Progenitor cell of endocrine pancreas (in vitro differentiated cells): ENCODE measurements at regions not wholly inside any gene's neighbourhood (a gene's known extent, or its start where the extent isn't known, plus 50 kb on each side); places are given as distances from the start of the nearest gene placed in this dataset.
A peak's percentile ranks its signal among the peaks of the same experiment; 100 is the strongest.

Experiments
- DNase-seq: peaks from one replicate; pipeline ENCODE4 v3.0.0; 2021; ENCODE audit warnings: low spot score; ENCODE audit not compliant: unreplicated experiment
- H3K27ac Mint-ChIP-seq: 2 replicates; pipeline ENCODE4 v1.8.0; 2021; ENCODE audit warnings: mild to moderate bottlenecking, moderate library complexity, mixed read lengths
- H3K27me3 Mint-ChIP-seq: 2 replicates; pipeline ENCODE4 v1.8.0; 2021; ENCODE audit warnings: mixed read lengths
- H3K36me3 Mint-ChIP-seq: 2 replicates; pipeline ENCODE4 v1.8.0; 2022; ENCODE audit warnings: mixed read lengths; ENCODE audit not compliant: insufficient read depth
- H3K4me1 Mint-ChIP-seq: 2 replicates; pipeline ENCODE4 v1.8.0; 2021; ENCODE audit warnings: low read depth, mixed read lengths
- H3K4me3 Mint-ChIP-seq: 2 replicates; pipeline ENCODE4 v1.8.0; 2021; ENCODE audit warnings: low read depth, mild to moderate bottlenecking, moderate library complexity, mixed read lengths
- H3K9me3 Mint-ChIP-seq: 2 replicates; pipeline ENCODE4 v1.8.0; 2021; ENCODE audit warnings: low read depth, mixed read lengths
- CTCF ChIP-seq: fragments of 200-600 bp; sonication (generic); IDR thresholded peaks from one replicate; pipeline ENCODE4 v1.5.0; 2021; ENCODE audit warnings: antibody characterized with exemption, mild to moderate bottlenecking; ENCODE audit not compliant: unreplicated experiment

GRCh38 chr1:101377084-101377835 lies 140.4 kb downstream of the S1PR1 start:
- no peak for TF ChIP-seq CTCF
- Mint-ChIP-seq H3K4me1 (peaks cover 3% of the 10 kb centered on the region), H3K27ac (no peak overlapping the region), H3K36me3 (no peaks in the 10 kb centered on the region), H3K27me3 (no peaks in the 10 kb centered on the region), H3K4me3 (no peak overlapping the region), H3K9me3 (peaks cover 5% of the 10 kb centered on the region)
- no peak for DNase-seq

GRCh38 chr1:101379037-101379436 lies 142.2 kb downstream of the S1PR1 start:
- no peaks in the 10 kb centered on the region for H3K27me3 Mint-ChIP-seq
- H3K9me3 Mint-ChIP-seq, result no peaks in the 10 kb centered on the region
- TF ChIP-seq CTCF, result no peak
- peaks cover 5% of the 10 kb centered on the region for H3K4me1 Mint-ChIP-seq
- H3K36me3 Mint-ChIP-seq, result no peaks in the 10 kb centered on the region
- no peak for DNase-seq
- H3K27ac Mint-ChIP-seq, result no peak overlapping the region
- no peak overlapping the region for H3K4me3 Mint-ChIP-seq

- H3K27ac Mint-ChIP-seq, result no peak overlapping the region
- no peak for TF ChIP-seq CTCF
- H3K9me3 Mint-ChIP-seq, result no peaks in the 10 kb centered on the region
- peaks cover 5% of the 10 kb centered on the region for H3K4me1 Mint-ChIP-seq
- H3K4me3 Mint-ChIP-seq, result no peak overlapping the region
- H3K36me3 Mint-ChIP-seq, result no peaks in the 10 kb centered on the region
- DNase-seq, result no peak
- no peaks in the 10 kb centered on the region for H3K27me3 Mint-ChIP-seq
Measured at GRCh38 chr1:101379950-101380349, 143.1 kb downstream of the S1PR1 start.

GRCh38 chr1:101382135-101382534 lies 145.3 kb downstream of the S1PR1 start:
- peaks cover 8% of the 10 kb centered on the region for H3K9me3 Mint-ChIP-seq
- no peak overlapping the region for H3K4me3 Mint-ChIP-seq
- DNase-seq, result no peak
- no peaks in the 10 kb centered on the region for H3K27me3 Mint-ChIP-seq
- H3K27ac Mint-ChIP-seq, result peak overlapping the region; percentile 2
- H3K36me3 Mint-ChIP-seq, result no peaks in the 10 kb centered on the region
- H3K4me1 Mint-ChIP-seq, result peaks cover 5% of the 10 kb centered on the region
- no peak for TF ChIP-seq CTCF

GRCh38 chr1:101388904-101389546 lies 152.2 kb downstream of the S1PR1 start:
- DNase-seq, result no peak
- Mint-ChIP-seq H3K27ac (no peak overlapping the region), H3K27me3 (no peaks in the 10 kb centered on the region), H3K9me3 (peaks cover 14% of the 10 kb centered on the region), H3K4me1 (no peaks in the 10 kb centered on the region), H3K4me3 (no peak overlapping the region), H3K36me3 (no peaks in the 10 kb centered on the region)
- no peak for TF ChIP-seq CTCF
